ENCODE measurements at regions not wholly inside any gene's neighbourhood (a gene's known extent, or its start where the extent isn't known, plus 50 kb on each side); places are given as distances from the start of the nearest gene placed in this dataset.

DNA sequence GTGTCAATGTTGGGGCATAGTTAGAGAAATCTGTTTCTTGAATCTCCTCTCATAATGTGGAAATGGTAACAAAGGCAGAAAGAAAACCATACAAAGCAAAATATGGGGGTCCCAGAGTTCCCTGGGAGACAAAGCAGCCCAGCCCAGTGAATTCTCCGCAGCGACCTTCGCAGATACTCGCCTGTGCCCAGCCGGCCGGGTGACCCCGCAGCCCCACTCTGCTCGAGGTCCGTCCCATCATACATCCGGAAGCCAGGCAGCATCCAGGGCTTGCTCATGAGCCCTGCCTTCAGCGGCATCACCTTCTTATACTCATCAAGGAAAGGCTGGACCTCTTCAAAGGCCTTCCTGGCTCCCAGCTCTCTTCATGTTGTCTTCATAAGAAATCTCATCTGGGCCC is 774.8 kb upstream of the ID2 start:
- DNase-seq: no peak

- no peak for DNase-seq
Observed at GRCh38 chr2:7910752-7911151, 771.1 kb upstream of the ID2 start.

GRCh38 chr2:7911196-7911595 is 770.7 kb upstream of the ID2 start:
- no peak for DNase-seq

DNA sequence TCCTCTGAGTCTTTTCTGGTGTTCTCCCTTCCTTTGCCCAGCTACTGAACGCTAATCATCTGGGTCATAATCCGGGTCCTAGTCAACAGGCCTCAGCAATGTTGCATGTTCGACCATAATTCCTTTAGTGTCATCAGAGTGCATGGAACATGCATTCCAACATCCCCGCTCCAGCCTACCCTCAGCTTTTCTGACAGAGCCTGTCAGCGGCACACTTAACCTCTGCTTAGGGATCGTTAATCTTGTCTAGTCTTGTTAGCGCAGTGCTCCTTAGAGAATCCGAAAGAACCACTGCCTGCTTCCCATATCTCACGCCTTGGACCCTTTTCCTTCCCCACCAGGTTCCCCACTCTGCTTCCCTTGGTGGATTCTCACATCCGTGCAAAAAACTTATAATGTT is 767.9 kb upstream of the ID2 start:
- DNase-seq: no peak

DNA sequence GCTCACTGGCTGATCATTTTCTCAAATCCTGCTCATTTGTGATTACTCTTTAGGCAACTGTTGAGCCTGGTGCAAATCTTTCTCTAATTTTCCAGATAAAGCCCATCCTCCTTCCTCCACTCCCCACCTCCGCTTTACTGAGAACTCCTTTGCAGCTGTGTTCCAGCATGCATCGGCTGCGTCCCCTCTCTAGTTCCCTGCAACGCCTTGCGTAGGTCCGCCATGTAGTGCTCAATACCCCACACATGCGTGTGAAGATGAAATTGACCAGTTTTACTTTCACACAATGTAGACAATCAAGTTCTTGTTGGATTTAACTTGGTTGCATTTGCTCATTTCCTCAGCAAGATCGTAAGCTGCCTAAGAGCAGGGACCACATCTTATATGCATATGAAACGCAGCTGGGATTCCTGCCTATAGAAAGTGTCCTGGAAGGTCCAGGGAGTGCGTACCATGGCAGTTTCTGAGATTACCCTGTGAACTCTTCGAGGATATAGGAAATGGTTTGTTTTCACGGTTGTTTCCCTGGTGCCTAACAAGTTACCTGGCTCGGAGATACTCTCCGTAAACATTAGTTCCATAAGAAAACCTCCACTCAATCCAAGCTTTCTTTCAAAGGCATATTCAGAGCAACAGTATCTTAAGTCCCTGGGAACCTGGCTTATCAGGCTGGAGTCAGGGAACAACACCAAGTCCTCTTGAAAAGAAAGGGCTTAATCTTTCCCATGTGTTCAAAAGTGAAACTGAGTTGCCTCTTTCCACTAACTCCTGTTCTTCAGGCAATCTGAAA is 766.4 kb upstream of the ID2 start:
- no peak for DNase-seq

DNA sequence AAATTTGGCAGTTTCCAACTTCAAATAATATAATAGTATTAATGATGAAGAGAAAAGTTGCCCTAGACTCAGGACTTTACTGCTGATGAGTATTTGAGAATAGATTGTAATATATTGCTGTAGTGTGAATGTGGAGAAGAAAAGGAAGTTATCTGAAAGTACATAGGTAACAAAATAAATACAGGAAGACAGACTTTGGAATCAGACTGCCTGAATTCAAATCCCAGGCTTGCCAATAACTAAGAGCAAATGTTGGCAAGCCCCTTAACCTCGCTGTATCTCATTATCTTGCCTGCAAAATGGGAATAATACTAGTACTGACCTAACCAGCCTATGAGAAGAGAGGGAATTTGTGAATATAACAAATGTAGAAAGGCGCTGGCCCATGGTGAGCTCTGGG is 765.2 kb upstream of the ID2 start:
- DNase-seq: no peak

DNA sequence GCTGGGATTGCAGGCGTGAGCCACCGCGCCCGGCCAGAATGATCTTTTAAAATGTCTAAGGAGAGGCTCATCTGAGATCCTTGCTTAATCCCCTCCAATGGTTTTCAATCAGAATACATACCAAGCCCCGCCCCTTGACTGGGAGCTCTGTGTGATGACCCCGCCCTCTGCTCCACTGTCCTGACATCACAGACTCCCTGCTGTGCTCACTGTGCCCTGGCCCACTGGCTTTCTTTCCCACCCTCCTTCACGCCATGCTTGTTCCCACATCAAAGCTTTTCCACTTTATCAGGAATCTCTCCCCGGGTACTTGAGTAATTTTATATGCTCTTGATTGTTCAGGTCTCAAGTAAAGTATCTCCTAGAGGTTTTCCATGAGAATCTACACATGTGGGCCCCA is 762.3 kb upstream of the ID2 start:
- no peak for DNase-seq

DNA sequence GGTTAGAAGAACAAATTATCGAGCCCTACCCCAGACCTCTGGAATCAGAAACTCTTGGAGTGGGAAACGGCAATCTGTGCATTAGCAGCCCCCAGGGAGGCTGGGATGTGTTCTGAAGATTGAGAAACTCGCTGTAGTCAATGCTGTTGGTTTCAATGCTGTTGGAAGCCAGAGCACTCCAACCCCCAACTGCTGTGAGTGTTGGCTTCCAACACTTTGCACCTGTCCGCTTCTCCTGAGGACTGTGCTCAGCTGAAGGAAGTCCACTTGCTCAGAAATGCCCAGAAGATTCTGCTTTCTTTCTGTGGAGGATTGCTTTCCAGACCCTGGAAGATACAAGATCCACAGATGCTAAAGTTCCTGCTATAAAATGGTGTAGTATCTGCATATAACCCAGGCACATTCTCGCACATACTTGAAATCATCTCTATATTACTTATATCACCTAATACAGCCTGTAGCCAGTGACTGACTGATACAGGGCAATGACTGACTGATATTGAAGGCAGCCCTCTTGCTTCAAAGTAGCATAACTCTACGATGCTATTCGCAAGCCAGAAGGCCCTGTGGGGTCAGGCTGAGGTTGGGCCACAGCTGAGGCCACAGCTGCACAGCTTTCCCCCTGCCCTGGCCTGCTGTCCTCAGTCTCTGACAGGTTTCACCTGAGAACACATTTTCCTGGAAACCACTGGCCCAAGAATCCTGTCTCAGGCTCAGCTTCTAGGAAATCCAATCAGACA is 757.7 kb upstream of the ID2 start:
- no peak for DNase-seq

- no peak for DNase-seq
Observed at GRCh38 chr2:7925506-7925905, 756.4 kb upstream of the ID2 start.

- no peak for DNase-seq
Observed at GRCh38 chr2:7927691-7928090, 754.2 kb upstream of the ID2 start.

DNA sequence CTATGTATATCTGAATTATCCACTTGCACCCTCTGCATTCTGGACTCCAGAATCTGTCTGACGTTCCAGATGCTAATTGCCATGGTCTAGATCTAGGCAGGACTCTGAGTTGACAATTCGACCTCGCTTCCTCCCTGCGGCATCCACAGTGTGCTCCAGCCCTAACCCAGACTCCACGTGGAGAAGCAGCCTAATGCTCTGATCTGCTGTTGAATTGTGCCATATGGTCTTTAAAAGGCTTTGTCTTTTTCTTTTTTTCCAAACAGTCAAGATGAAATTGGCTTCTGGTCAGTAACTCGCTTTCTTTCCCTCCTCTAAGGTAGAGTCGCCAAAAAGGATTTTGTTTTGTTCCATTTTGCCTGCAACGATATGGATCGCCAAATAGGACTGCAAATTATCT is 752.6 kb upstream of the ID2 start:
- DNase-seq: no peak

GRCh38 chr2:7930800-7931635 is 750.8 kb upstream of the ID2 start:
- DNase-seq: no peak

GRCh38 chr2:7931808-7932207 is 750.0 kb upstream of the ID2 start:
- no peak for DNase-seq

DNA sequence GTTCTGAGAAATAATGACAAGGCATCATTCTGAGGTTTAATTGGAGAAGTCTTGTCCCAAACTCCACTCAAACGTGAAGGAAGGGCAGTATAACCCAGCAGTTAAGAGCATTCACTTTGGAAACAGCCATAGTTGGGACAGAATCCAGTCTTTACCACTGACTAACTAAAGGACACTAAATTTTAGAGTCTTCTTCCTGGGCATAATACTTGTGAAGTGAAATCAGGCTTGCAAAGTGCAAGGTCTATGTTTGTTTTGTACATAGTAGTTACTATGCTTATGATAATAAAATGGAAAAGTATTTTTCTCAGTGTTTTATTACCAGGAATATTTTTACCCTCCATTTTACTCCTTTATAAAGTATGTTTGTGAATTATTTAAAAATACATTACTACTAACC is 748.2 kb upstream of the ID2 start:
- no peak for DNase-seq

DNA sequence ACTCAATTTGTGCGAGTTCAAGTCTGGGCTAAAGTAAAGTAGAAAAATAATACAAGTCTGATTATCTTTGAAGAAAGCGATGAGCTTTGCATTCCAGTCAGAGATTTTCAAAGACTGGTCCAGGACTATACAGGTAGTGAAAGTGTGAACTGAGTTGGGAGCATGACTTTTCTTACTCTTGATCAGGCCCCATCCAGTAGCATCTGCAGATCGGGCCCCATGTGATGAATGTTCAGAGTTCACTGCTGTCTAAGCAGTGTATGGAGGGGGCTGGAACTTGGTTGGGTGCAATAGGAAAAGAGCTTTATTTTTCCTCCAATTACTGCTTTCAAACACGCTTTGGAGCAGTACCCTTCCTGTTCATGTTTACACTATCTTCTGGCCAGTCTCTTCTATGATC is 747.4 kb upstream of the ID2 start:
- DNase-seq: no peak

DNA sequence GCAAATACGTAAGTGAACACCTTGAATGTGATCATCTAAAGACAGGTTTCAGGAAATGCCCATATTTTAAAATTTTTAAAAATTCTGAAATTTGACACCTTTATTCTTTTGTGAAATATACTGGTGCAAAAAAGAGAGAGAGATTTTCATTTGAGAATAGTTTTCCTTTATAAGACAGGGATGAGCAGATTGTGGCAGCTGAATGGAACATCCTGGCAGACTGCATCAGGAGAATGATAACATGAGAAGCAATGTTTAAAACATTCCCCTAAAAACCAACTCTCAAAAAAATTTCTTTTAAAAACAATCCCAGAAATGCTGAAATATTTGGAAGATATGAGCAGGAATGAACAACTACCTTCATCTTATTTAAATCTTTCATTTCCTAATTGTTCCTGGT is 744.8 kb upstream of the ID2 start:
- DNase-seq: no peak

GRCh38 chr2:7940723-7941122 is 741.1 kb upstream of the ID2 start:
- no peak for DNase-seq

DNA sequence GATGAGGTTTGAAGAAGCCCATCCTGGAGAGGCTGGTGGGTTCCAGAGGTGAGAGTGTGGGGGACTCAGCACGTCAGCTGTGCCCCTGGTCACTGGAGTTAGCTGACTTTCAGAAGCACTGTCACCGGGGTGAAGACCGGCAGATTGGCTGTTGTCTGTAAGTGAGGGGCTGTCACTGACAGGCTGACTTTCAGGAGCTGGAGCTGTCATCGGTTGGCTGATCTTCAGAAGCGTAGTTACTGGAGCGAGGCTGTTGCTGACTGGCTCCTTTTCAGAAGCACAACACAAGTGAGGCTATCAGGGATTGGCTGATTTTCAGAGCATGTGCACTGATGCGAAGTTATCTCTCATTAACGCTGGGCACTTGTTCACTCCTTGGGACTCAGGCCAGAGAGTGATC is 738.4 kb upstream of the ID2 start:
- DNase-seq: no peak

GRCh38 chr2:7945026-7945425 is 736.8 kb upstream of the ID2 start:
- DNase-seq: no peak

DNA sequence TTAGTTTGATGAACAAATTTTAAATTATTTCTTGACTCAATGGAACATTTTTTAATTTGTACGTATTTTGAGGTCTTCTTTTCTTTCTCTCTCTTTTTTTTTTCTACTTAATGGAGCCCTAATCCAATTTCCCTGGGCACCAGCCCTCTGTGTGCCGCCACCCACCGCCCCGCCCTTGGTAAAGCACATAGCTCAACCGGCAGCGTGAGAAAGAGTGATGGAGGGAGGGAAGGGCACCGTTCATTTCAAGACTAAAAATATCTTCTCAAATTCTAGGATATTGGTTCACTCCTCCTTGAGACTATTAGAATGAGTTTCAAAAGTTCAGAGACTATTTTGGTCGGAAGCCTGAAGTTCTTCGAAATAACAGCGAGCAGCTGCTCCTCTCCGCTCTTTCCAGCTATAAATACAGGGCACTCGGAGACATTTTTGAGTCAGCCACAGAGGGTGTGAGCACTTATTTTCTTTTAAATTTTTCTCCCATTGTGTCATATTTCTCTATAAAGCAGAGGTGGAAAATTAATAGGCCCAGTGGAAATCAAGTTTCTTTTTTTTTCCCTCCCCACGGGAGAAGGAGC is 731.7 kb upstream of the ID2 start:
- no peak for DNase-seq

DNA sequence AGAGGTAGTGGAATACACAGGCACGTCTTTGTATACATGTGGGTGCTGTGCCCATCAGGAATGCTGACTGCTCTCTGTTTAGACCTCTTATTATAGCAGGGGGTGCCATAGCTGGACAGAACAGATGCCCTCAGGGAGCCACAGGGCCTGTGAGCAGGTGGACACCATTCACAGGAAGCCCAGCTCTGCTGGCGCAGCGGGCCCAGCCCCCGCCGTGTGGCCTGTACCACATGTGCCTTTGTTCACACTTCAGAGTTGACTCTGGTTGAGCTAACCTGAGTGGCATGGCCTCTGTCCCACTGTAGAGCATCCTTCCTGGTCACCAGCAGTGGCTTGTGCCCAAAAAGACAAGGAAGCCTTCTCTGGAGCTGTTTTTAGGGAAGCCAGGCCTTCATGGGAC is 730.9 kb upstream of the ID2 start:
- no peak for DNase-seq

- DNase-seq: no peak
Observed at GRCh38 chr2:7951490-7951889, 730.4 kb upstream of the ID2 start.

- no peak for DNase-seq
Observed at GRCh38 chr2:7952046-7952745, 729.7 kb upstream of the ID2 start.

Data from NCI-H1092 (cell line).